GM12873 (cell line): ENCODE measurements at regions not wholly inside any gene's neighbourhood (a gene's known extent, or its start where the extent isn't known, plus 50 kb on each side); places are given as distances from the start of the nearest gene placed in this dataset.
A peak's percentile ranks its signal among the peaks of the same experiment; 100 is the strongest.

Experiments used
- TF ChIP-seq, protein P1 (sequence below): IDR thresholded peaks from 2 replicates; pipeline ENCODE4 v1.5.1; 2012; ENCODE audit warnings: low read depth, mild to moderate bottlenecking, moderate library complexity, low read length, control low read depth; ENCODE audit not compliant: insufficient read depth; ENCODE audit errors: missing control alignments

DNA sequence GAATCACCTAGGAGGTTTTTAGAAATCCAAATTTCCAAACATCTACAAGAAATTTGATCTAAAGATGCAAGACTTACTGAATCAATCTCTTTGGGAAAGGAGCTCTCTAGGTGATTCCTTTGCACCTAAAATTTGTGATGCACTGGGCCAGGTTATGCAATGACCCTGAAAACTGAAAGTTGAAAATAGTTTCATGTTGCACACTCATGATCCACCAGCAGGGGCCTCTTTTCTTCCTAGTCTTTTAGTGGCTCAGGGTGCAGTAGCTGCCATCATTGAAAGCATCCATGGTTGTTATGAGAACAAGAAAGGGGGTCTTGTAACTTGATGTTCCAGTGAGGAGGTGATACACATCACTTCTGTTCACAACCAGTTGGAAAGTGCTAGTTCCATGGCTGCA, 486.8 kb downstream of the PSAT1 start:
- TF ChIP-seq, protein P1, sequence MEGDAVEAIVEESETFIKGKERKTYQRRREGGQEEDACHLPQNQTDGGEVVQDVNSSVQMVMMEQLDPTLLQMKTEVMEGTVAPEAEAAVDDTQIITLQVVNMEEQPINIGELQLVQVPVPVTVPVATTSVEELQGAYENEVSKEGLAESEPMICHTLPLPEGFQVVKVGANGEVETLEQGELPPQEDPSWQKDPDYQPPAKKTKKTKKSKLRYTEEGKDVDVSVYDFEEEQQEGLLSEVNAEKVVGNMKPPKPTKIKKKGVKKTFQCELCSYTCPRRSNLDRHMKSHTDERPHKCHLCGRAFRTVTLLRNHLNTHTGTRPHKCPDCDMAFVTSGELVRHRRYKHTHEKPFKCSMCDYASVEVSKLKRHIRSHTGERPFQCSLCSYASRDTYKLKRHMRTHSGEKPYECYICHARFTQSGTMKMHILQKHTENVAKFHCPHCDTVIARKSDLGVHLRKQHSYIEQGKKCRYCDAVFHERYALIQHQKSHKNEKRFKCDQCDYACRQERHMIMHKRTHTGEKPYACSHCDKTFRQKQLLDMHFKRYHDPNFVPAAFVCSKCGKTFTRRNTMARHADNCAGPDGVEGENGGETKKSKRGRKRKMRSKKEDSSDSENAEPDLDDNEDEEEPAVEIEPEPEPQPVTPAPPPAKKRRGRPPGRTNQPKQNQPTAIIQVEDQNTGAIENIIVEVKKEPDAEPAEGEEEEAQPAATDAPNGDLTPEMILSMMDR, result peak; percentile 44

DNA sequence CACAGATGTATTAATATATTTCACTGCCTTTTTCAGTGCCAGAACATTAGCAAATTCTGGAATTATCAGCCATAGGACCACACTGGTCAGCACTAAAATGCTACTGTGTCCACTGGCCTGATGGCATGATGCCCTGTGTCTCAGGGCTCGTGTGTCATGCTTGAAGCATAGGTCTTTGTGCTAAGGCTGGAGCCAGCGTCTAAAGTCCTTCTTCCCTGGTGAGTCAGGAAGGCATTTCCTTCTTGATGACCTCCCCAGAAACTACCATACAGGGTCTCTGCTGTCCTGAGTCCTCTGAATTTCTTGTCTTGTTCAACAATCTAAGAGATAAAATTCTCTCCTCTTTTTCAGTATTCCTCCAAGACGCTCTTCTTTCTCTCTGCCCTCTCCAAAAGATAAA, 489.9 kb downstream of the PSAT1 start:
- TF ChIP-seq, protein P1, result no peak

DNA sequence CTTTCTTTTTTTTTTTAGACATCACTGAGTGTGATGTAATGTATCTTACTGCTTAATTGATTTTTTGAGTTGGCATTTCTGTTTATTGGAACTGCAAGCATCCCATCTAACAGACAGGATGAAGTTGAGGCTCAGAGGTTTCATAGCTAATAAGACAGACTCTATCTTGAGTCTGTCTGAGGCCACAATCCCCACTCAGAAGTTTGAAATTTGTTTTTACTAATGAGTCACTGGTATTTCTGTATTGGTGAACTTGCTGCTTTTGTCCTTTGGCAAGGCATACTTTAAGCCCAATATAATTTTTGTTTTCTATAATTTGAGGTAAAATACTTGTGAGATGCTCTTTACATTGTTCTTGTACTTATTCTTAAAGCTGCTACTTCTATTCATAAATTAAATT, 491.2 kb downstream of the PSAT1 start:
- TF ChIP-seq, protein P1, result no peak

DNA sequence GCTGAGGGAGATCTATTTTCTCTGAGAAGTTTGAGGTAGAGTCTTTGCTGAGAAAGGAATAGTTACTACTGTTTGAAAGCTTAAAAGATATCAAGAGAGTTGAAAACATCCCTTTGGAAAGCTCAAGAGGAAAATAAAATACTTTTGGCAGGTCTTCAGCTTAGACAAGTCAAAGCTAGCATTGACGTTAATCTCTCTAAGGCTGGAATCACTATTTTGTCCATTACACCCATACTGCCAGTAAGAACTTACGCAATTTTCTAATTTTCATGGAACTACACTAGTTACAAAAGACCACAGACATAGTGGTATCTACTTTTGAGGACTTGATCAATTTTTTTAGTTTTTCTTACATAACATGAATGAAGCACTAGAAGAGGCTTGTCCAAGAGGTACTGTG, 494.9 kb downstream of the PSAT1 start:
- TF ChIP-seq, protein P1, result no peak

DNA sequence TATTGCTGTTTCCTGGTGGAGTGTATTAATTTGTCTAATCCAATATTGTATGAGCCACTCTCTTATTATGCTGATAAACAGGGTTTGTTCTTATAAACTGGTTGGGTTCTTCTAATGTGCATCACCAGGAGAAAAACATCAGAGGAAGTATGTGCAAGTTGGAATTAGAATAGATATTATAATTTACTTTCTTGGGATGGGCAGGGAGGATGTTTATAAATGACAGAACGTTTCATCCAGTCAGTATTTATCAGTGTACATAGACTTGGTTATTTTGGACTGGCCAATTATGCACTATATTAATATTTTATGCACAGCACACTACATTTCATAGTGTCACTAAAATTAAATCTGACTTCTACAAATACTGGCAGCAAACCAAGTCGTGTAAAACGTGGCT, 495.8 kb downstream of the PSAT1 start:
- TF ChIP-seq, protein P1, result no peak

DNA sequence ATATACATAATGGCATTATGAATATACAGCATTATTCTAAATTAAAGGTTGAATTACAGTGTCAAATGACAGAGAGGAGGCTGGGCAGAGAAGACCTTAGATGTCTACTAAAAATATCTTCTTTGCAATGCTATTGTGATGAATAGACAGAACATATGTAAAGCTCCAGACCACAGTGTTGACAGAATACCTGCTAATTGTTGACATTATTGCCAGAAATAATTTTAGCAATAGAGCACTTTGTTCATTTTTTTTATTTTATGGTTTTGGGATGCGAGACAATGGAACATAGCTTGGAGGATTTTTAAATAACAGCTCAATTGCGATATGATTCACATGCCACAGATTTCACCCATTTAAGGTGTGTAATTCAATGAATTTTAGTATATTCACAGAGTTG, 508.8 kb downstream of the PSAT1 start:
- TF ChIP-seq, protein P1, result no peak

DNA sequence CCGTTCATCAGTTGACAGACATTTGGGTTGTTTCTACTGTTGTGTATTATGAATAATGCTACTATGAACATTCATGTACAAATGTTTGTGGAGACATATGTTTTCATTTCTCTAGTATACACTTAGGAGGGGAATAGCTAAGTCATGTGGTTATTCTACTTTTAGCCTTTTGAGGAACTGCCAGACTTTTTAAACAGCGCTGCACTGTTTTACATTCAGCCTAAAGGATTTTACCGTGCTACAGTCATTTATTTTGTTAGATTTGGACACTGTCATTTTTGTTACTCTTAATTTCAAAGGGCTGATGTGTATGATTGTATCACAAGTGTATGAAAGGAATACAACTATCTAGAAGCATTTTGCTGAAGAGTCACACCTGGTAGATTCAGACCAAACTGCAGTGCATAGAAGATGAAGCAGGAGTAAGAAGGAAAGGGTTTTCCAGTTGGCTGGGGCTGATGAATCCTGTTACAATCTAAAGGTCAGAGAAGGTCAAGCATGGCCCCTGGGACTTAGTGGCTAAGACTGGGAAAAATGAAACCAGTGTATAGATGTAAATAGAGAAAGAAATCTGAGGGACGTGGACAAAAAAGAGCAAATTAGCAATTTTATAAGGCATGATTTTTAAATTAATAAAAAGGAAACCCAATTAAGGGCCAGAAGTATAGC, 509.7 kb downstream of the PSAT1 start:
- TF ChIP-seq, protein P1, result no peak
